HFF-Myc (cell line): ENCODE measurements at regions not wholly inside any gene's neighbourhood (a gene's known extent, or its start where the extent isn't known, plus 50 kb on each side); places are given as distances from the start of the nearest gene placed in this dataset.
"Not testable (repeated sequence)": the region's sequence is repeated elsewhere in the genome, so short reads cannot be mapped to it uniquely, and the experiment has no call there.

Experiments used
- DNase-seq: peaks from one replicate; pipeline ENCODE4 v3.0.0-alpha.2; 2011; ENCODE audit warnings: low read depth; ENCODE audit errors: extremely low read depth
- H3K4me3 ChIP-seq: replicated peaks from 2 replicates; pipeline ENCODE4 v1.5.1; 2011; ENCODE audit warnings: low read depth, mild to moderate bottlenecking, control low read depth, low read length
- TF ChIP-seq, protein P1 (sequence below): IDR thresholded peaks from 2 replicates; pipeline ENCODE4 v1.5.1; 2012; ENCODE audit warnings: mild to moderate bottlenecking, low read depth, low read length, control low read depth; ENCODE audit errors: missing control alignments

DNA sequence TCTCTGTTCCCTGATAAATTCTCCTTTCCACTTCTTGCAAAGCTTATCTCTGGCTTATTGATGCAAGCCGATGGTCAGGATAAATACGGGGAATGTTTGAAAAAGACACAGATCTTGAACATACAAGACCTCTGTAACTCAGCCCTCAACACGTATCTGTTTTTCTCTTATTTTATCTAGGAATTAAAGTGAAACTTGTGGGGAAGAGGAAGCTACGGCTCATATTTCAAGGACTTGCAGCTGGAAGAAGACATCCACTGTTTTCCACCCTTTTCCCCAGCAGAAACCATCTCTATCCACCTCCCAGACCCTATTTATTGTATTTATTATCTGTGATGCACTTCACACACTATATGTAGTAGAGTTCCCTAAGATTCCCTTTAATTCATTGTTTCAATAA lies 98.4 kb upstream of the TANK start:
- no peak for DNase-seq
- H3K4me3 ChIP-seq = no peak overlapping the region
- TF ChIP-seq, protein P1, sequence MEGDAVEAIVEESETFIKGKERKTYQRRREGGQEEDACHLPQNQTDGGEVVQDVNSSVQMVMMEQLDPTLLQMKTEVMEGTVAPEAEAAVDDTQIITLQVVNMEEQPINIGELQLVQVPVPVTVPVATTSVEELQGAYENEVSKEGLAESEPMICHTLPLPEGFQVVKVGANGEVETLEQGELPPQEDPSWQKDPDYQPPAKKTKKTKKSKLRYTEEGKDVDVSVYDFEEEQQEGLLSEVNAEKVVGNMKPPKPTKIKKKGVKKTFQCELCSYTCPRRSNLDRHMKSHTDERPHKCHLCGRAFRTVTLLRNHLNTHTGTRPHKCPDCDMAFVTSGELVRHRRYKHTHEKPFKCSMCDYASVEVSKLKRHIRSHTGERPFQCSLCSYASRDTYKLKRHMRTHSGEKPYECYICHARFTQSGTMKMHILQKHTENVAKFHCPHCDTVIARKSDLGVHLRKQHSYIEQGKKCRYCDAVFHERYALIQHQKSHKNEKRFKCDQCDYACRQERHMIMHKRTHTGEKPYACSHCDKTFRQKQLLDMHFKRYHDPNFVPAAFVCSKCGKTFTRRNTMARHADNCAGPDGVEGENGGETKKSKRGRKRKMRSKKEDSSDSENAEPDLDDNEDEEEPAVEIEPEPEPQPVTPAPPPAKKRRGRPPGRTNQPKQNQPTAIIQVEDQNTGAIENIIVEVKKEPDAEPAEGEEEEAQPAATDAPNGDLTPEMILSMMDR = no peak

DNA sequence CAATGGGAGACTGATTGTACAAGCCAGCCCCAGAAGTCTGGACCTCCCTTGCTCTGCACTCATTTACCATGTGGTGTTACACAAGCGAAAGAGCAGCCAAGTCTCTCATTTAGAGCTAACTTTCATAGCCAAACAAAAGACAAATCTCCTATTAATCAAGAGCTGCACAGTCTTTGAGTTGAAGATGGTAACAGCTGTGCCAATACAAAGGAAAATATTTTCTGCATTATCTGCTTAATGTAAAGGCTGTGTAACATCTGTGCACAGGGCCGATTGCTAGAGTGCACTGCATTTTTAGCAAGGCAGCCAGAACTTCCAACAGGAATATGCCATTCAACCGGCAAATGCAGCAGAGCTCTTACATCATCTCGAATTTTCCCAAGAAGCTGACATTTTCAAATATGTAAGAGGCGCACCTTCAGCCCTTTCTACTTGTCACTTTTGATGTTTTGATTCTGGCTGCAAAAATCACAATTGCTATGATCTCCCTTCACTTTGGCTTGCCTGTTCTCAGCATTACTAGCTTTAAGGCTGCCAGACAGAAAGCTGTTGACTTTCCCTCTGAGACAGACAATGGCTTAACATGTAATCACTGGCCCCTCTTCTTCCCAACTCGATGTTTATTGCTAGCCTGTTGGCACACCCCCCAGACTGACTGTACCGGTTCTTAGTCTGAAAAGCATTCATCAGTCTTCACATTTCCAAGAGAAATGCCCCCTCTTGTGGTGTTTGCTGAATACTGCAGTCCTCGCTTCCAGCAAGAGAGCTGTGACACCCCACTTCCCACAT lies 96.9 kb upstream of the TANK start:
- H3K4me3 ChIP-seq = no peak overlapping the region
- TF ChIP-seq, protein P1 = peak; percentile 94
- DNase-seq = peak; percentile 73

DNA sequence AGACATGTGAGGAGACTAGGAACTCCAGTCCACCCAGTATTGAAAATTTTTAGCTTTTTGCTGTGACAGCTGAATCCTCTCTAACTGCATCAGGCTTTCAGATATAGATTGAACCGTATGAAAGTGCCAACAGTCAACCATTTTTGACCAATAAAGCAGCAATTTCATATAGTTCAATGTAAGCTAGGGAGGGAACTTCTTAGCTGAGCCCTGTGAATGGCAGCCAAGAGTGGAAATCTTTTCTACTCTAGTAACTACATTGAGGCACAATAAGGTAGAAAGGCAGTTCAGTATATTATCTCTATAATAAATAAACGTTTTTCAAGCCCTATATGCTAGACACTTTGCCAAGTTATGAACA lies 96.3 kb upstream of the TANK start:
- H3K4me3 ChIP-seq = no peak overlapping the region
- no peak for DNase-seq
- TF ChIP-seq, protein P1 = no peak

DNA sequence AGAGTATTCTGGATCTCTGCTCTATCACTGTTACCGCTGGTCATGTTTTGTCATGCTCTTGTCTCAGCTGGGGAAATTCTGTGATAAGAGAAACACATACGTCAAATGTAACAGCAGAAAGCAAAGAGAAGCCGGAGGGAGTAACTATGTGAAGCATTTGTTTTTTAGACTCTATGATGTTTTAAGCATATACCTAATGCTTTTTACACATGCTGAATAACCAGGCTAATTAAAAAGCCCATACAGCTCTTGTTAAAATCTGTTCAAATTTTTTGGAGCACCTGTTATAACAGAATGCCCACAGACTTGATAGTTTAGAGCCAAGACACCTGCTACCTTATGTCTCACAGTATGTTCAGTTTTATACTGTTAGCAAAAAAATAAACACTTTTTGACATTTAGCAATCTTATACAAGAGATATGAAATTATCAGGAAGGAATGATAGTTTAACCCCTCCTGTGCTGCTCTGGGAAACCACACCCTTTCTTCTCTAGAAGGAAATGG lies 92.3 kb upstream of the TANK start:
- no peak for DNase-seq
- no peak overlapping the region for H3K4me3 ChIP-seq
- TF ChIP-seq, protein P1 = no peak

DNA sequence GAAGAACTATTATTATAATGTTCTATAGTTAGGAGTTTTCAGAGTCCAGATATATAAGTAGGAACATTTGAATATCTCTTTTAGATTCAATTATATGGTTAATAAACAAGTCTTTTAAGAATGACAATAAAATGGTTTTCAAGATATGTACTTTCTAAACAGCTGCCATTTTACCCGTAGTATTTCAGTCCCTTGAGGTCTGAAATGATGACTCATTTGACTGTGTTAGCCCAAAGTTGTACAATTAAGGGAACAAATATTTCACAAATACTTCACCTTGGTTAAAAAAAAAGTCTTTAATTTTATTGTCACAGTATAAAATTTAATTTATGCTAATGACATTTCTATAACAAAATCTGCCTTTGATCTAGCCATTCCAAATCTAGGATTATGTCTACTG lies 91.6 kb upstream of the TANK start:
- TF ChIP-seq, protein P1 = no peak
- DNase-seq = no peak
- no peak overlapping the region for H3K4me3 ChIP-seq

DNA sequence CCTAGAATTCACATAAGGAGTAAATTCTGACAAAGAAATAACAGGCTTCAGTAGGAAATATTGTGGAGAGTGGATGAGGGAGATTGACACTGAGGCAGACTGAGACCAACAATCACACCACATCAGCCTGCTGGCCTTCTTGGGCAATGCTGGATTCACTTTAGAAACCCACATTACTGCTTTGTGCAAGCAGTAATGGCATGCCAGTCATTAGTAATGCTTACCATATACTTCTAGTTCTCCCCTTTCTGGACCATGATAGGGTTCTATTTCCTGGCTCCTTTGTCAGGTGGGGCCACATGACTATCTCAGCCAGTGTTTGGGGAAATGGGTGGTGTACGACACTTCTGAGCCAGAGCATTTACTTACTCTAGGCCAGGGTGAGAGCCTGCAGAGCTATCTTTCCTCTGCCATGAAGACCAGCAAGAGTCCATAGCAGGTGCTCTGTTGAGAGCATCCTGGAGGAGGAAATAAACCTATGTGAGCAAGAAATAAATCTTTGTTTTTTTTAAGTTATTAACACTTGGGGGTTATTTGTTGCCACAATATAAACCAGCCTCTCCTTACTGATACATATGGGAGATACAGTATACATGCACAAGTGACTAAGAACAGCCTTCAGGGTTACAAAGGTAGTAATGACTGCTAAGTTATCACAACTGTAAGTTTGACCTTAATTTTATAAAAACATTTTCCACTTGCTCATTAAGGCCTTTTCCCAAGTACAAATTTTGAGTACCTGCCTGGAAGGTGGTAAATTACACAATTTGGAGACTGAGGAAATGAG lies 89.3 kb upstream of the TANK start:
- TF ChIP-seq, protein P1 = no peak
- no peak for DNase-seq
- no peak overlapping the region for H3K4me3 ChIP-seq

DNA sequence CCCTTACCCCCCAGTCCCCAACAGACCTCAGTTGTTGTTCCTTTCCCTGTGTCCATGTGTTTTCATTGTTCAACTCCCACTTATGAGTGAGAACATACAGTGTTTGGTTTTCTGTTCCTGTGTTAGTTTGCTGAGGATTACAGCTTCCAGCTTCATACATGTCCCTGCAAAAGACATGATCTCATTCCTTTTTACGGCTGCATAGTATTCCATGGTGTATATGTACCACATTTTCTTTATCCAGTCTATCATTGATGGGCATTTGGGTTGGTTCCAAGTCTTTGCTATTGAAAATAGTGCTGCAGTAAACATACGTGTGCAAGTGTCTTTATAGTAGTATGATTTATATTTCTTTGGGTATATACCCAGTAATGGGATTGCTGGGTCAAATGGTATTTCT lies 87.8 kb upstream of the TANK start:
- DNase-seq, H3K4me3 ChIP-seq: not testable (repeated sequence)
